ENCODE measurements at regions not wholly inside any gene's neighbourhood (a gene's known extent, or its start where the extent isn't known, plus 50 kb on each side); places are given as distances from the start of the nearest gene placed in this dataset.

GRCh38 chr9:96125624-96126023, 176.4 kb downstream of the HSD17B3 start:
- TF ChIP-seq CTCF (conservative IDR thresholded peaks at IDR 0.05; ENCODE audit: low read length) = no peak
- TF ChIP-seq EZH2phosphoT487 (IDR thresholded peaks at IDR 0.05; ENCODE audit: borderline replicate concordance, low read depth, low read length) = no peak
